ENCODE measurements at regions not wholly inside any gene's neighbourhood (a gene's known extent, or its start where the extent isn't known, plus 50 kb on each side); places are given as distances from the start of the nearest gene placed in this dataset.
"Not testable (repeated sequence)": the region's sequence is repeated elsewhere in the genome, so short reads cannot be mapped to it uniquely, and the experiment has no call there.

DNA sequence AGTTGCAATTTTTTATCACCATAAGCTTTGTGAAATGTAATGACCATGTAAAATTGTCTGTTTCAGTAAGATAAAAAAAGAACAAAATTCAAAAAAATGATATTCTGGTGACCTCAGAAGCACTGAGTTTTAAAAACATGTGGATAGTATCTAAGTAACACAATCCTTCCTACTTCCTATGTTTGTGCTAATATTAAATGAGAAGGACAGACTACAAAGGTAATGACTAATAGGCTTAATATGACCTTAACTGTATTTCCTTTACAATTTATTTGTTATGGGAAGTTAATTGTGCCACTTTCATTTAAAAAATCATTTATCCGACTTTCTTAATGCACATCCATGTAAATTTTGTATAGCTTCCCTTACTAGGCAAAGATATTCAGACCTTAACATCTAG, 1030.4 kb upstream of the ATXN8OS start:
- no peak for DNase-seq

DNA sequence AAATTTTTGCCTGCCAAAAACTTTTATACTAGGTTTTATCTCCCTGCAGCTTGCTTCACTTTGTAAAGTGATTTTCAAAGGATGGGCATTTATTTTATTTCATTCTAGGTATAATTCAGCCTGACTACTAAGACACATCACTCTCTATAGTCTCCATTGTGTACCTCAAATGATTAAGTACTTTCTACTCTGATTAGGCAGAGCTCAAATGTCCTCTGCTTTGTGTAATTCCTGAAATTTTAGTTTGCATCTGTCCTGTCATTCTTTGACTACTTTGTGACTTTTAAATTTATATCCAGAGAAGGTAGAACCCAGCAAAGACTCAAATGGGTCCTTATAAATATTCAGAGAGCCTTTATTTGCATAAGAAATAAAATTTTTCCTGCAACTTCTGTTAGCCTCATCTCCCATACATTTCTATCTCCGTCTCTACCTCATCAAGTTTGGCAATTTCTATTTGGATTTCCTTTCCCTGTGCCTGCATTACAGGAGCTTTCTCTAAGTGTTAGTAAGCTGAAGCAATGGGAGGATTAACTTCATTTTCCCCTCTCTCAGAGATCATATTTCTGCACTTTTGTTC, 1038.0 kb upstream of the ATXN8OS start:
- DNase-seq, result no peak

- no peak for DNase-seq
Measured at GRCh38 chr13:69050696-69051095, 1056.9 kb upstream of the ATXN8OS start.

GRCh38 chr13:69044629-69045028, 1063.0 kb upstream of the ATXN8OS start:
- no peak for DNase-seq

GRCh38 chr13:69040898-69041297, 1066.7 kb upstream of the ATXN8OS start:
- DNase-seq, result no peak

DNA sequence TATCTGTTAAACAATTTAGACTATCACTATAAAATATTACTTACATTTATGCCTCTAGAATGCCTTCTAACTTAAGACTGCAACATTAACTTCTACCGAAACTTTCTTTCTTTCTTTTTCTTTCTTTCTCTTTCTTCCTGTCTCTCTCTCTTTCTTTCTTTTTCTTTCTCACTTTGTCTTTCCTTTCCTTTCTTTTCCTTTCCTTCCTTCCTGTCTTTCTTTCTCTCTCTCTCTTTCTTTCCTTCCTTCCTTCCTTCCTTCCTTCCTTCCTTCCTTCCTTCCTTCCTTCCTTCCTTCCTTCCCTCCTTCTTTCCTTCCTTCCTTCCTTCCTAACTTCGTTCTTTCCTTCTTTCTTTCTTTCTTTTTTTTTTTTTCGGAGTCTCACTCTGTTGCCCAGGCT, 1071.9 kb upstream of the ATXN8OS start:
- DNase-seq, result no peak

DNA sequence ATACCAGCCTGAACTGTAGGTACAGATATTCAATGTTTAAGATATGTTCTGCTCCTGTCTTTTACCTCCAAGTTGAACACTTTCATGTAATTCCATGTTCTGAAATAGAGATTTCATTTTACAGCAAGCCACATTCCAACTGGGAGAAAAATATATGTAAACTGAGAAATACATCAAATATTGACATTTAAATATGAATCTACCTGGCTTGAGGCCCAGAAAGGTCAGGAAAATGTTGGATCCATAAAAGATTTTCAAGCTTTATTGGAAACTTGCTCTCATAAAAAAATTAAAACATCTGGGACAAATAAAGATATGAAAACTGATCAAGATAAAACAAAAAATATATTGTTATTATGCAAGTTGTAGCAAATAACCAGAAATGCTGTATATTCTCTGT, 1078.7 kb upstream of the ATXN8OS start:
- no peak for DNase-seq

- no peak for DNase-seq
Measured at GRCh38 chr13:69020120-69020519, 1087.5 kb upstream of the ATXN8OS start.

DNA sequence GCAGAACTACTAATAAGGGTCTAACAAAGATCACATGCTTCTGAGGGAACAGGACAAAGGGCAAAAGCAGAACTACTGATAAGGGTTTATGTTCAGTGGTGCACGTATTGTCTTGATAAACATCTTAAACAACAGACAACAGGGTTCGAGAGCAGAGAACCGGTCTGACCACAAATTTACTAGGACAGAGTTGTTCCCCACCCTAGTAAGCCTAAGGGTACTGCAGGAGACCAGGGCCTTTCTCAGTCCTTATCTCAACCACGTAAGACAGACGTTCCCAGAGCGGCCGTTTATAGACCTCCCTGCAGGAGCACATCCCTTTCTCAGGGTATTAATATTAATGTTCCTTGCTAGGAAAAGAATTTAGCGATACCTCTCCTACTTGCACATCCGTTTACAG, 1089.5 kb upstream of the ATXN8OS start:
- not testable (repeated sequence) for DNase-seq

DNA sequence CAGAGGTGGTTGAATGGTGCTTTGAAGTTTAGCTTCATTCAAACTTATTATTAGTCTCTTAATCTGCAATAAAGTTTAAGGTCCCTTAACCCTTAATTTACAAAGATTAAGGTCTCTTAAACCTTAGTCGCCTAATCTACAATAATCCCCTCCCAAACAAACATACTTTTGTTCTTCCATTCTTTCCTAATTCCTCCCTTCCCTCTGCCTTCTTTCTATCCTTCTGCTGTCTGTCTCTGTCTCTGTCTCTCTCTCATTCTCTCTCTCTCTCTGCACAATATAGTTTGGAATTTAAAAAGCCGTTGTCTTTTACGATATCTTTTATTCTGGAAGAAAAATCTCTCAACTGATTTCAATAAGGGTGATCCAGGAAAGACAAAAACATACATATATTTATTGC, 1096.8 kb upstream of the ATXN8OS start:
- no peak for DNase-seq

DNA sequence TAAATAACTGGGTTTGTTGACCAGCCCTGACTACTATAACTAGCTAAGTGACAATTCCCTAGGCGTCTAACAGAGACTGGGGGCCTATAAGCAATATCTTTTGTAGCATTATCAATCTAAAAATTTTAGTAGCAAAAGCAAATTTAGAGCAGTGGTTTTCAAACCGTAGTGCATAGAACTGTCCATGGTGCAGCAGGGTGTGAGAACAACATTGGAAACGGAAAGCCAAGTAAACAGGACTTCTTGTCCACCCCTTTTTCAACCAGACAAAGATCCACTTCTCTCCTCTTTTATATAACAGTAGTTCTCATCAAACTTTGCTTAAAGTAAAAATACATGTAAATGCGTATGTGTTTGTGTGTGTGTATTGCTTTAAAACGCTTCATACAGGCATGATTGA, 1099.1 kb upstream of the ATXN8OS start:
- no peak for DNase-seq

DNA sequence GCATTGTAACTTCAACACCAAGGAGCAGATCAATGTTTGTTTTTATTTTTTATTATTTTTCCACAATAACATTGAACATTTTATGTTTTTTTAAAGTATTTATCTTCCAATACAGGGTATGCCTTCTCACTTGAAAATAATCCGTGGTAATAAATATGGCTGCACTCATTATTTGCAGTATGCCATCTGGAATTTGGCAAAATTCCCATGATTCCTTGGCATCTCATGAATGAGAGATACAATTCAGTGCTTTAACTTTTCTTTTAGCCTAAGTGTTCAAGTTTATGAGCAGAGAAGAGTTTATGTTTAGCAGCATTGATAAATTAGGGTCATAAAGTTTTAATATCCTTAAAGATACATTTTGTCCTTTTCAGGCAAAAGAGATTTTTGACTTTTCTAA, 1109.6 kb upstream of the ATXN8OS start:
- DNase-seq, result no peak

DNA sequence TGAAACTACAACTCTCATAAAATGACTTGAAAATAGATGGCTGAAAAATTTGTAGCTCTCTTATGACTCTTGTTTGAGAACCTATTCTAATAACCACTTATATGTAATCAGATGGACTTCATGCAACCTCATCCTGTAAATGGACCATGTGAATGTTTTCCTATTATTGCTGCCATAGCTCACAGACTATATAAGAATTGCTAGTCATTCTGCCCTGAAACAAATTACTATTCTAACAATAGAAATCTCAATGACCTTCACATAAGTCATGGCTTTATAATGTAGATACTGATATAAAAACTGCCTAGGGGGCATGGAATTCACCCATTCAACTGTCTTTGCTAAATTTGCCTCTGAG, 1111.0 kb upstream of the ATXN8OS start:
- DNase-seq, result no peak

DNA sequence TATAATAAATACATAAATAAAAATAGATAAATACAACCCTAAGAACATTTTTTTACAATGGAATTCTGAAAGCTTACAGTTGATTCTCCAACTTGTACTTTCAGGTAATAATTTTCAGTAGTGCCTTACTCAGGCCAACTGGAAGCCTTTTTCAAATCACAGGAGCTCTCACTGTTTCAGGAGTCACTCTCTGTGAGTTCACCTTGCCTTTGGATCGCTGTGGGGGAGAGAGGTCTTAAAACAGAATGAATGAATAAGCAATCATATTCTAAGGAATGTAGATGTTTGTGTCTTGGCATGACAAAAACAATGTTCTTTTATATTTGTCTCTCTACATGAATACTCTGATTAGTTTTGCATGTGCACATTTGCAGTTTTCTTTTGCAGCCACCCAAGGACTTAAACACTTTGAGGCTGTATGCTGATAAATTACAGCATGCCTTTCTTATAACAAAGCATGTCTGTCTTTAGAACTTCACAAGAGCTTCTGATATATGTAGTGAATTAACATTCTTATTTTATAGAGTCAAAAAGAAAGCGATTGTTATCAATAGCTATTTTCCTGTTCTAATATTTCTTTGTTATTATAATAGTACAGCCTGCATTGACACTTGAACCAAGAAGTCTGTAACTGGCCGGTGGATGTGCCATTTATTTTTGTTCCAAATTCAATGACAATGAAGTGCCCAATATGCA, 1111.5 kb upstream of the ATXN8OS start:
- DNase-seq, result no peak

DNA sequence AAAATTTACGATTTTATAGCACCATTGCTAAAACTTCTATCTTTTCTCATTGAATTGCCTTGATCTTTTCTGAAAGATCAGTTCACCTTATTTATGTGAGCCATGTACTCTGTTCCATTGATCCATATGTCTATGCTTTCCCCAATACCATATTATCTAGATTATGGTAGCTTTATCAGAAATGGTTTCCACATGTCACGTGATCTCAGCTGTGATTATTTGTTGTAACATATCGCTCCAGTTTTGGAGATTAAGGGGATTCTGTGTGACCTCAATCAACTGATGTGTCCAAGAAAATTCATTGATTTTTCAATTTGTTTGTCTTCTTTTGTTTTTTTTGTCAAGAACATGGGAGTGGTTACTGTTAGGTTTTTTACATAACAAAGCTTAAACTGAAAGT, 1114.5 kb upstream of the ATXN8OS start:
- no peak for DNase-seq

DNA sequence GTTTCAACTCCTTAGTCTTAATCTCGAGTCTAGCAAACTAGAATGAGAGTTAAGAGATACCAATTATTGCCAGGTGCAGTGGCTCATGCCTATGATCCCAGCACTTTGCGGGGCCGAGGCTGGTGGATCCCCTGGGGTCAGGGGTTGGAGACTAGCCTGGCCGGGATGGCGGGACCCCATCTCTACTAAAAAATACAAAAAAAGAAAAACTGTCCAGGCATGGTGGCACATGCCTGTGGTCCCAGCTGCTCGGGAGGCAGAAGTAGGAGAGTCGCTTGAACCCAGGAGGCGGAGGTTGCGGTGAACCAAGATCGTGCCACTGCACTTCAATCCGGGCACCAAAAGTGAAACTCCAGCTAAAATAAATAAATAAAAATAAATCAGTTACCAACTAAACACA, 1119.5 kb upstream of the ATXN8OS start:
- no peak for DNase-seq

DNA sequence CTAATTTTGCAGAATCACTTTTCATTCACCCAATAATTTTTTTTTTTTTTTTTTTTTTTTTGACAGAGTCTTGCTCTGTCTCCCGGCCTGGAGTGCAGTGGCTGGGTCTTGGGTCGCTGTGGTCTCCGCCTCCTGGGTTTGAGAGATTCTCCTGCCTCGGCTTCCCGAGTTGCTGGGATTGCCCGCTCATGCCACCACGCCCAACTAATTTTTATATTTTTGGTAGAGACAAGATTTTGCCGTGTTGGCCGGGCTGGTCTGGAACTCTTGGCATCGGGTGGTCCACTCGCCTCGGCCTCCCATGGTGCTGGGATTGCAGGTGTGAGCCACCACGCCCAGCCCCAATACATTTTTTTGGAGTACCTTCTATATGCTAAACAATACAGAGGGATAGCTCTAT, 1120.0 kb upstream of the ATXN8OS start:
- no peak for DNase-seq

DNA sequence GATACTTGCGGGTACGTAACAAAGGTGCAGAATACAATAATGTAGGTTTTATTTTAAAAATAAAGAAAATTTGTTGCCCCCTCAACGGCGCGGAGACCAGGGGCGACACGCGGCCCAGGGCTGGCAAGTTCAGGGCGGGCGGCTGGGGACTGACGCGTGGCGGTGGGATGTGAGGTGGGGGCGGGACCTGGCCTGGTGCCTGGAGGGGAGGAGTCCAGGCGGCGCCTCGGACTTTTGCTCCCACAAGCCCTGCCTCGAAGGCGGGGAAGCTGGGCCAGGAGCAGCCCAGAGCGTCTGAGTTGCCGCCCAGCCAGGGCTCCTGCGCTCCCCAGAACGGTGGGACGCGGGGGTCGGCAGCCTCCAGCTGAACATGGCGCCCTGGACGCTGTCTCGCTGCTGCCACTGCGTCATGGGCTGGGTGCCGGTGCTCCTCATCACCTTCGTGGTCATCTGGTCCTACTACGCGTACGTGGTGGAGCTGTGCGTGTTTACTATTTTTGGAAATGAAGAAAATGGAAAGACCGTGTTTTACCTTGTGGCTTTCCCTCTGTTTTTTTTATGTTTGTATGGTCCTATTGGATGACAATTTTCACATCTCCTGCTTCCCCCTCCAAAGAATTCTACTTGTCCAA, 1122.8 kb upstream of the ATXN8OS start:
- DNase-seq, result no peak

DNA sequence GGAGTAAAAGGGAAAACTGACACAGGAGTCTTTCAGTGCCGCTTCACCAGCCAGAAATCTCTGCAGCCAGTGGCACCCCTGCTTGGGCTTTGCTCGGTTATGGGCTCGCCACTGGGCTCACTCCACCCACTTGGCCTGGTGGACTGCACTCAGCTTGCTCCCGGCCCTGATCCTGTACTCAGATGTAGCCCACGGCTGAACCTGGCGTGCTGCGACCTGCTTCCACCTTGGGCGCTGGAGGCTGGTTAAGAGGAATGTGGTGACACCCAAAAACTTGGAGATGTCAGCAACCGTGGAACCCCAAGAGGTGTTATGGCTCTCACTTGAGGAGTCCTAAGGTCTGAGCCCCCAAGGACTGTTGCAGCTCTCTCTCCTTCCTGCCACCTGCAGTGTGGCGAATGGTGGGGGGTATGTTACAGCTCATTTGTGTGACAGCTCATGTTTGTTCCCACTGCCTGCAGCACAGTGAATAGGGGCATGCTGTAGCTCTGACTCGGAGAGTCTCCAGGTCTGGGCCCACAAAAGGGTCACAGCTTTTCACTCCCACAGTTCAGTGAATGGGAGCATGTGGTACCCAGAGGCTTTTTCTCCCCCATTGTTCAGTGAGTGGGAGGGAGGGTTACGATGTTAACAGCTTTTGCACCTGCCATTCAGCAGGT, 1124.5 kb upstream of the ATXN8OS start:
- no peak for DNase-seq

GRCh38 chr13:68976287-68976686, 1131.3 kb upstream of the ATXN8OS start:
- no peak for DNase-seq

- DNase-seq, result no peak
Measured at GRCh38 chr13:68970532-68970931, 1137.1 kb upstream of the ATXN8OS start.

GRCh38 chr13:68948586-68948985, 1159.0 kb upstream of the ATXN8OS start:
- no peak for DNase-seq

- DNase-seq, result no peak
Measured at GRCh38 chr13:68944272-68944671, 1163.4 kb upstream of the ATXN8OS start.

GRCh38 chr13:68940049-68940448, 1167.6 kb upstream of the ATXN8OS start:
- DNase-seq, result no peak
